ENCODE measurements at regions not wholly inside any gene's neighbourhood (a gene's known extent, or its start where the extent isn't known, plus 50 kb on each side); places are given as distances from the start of the nearest gene placed in this dataset.

DNA sequence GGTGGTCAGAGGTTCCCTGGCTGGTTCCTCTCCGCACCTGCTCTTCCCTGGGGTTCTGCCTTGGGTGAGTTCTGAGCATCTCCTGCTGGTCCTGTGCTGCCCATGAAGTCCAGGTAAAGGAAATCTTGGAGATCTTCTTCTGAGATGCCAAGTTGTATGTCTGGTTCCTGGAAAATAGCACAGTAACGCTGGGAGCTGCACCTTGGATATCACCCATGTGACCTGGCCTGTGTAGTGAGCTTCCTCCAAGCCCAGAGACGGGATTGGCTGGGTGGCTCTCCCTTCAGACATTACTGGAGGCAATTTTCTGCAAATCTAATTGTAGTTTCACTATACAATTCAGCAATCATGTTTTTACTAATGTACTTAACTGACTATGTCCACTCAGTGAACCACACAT is 1281.1 kb downstream of the TMEM121 start:
- TF ChIP-seq CTCF (IDR thresholded peaks at IDR 0.05; ENCODE audit: insufficient read depth, low read depth, low read length): no peak
- no peak for TF ChIP-seq EZH2 (IDR thresholded peaks at IDR 0.05; ENCODE audit: insufficient read depth, low read length)
